Progenitor cell of endocrine pancreas (in vitro differentiated cells): ENCODE measurements at regions not wholly inside any gene's neighbourhood (a gene's known extent, or its start where the extent isn't known, plus 50 kb on each side); places are given as distances from the start of the nearest gene placed in this dataset.
"Not testable (repeated sequence)": the region's sequence is repeated elsewhere in the genome, so short reads cannot be mapped to it uniquely, and the experiment has no call there.

ENCODE experiments used
- DNase-seq: peaks from one replicate; pipeline ENCODE4 v3.0.0; 2021; ENCODE audit warnings: low spot score; ENCODE audit not compliant: unreplicated experiment
- H3K27ac Mint-ChIP-seq: 2 replicates; pipeline ENCODE4 v1.8.0; 2021; ENCODE audit warnings: mild to moderate bottlenecking, moderate library complexity, mixed read lengths
- H3K27me3 Mint-ChIP-seq: 2 replicates; pipeline ENCODE4 v1.8.0; 2021; ENCODE audit warnings: mixed read lengths
- H3K36me3 Mint-ChIP-seq: 2 replicates; pipeline ENCODE4 v1.8.0; 2022; ENCODE audit warnings: mixed read lengths; ENCODE audit not compliant: insufficient read depth
- H3K4me1 Mint-ChIP-seq: 2 replicates; pipeline ENCODE4 v1.8.0; 2021; ENCODE audit warnings: low read depth, mixed read lengths
- H3K4me3 Mint-ChIP-seq: 2 replicates; pipeline ENCODE4 v1.8.0; 2021; ENCODE audit warnings: low read depth, mild to moderate bottlenecking, moderate library complexity, mixed read lengths
- H3K9me3 Mint-ChIP-seq: 2 replicates; pipeline ENCODE4 v1.8.0; 2021; ENCODE audit warnings: low read depth, mixed read lengths
- TF ChIP-seq, protein P1 (sequence below): fragments of 200-600 bp; sonication (generic); IDR thresholded peaks from one replicate; pipeline ENCODE4 v1.5.0; 2021; ENCODE audit warnings: antibody characterized with exemption, mild to moderate bottlenecking; ENCODE audit not compliant: unreplicated experiment

DNA sequence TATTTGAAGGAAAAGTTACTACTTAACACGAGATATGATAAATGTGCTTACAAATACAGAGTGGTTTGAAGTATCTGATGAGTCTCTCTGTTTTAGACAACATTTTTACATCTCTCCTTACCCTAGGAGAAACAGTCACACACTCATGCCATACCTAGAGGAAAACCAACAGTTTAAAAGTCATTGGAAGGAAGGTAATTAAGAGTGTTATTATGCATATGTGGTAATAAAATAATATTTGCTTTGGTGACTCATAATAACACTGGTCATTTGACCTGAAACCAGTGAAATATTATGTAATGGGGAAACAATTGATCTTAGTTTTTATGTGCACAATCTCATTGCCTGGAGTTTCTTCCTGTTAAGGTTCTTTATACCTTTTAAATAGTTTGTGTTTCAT is 136.9 kb upstream of the SOX21 start:
- H3K4me1 Mint-ChIP-seq: no peaks in the 10 kb centered on the region
- H3K27me3 Mint-ChIP-seq: no peaks in the 10 kb centered on the region
- no peak overlapping the region for H3K27ac Mint-ChIP-seq
- H3K4me3 Mint-ChIP-seq: no peak overlapping the region
- TF ChIP-seq, protein P1, sequence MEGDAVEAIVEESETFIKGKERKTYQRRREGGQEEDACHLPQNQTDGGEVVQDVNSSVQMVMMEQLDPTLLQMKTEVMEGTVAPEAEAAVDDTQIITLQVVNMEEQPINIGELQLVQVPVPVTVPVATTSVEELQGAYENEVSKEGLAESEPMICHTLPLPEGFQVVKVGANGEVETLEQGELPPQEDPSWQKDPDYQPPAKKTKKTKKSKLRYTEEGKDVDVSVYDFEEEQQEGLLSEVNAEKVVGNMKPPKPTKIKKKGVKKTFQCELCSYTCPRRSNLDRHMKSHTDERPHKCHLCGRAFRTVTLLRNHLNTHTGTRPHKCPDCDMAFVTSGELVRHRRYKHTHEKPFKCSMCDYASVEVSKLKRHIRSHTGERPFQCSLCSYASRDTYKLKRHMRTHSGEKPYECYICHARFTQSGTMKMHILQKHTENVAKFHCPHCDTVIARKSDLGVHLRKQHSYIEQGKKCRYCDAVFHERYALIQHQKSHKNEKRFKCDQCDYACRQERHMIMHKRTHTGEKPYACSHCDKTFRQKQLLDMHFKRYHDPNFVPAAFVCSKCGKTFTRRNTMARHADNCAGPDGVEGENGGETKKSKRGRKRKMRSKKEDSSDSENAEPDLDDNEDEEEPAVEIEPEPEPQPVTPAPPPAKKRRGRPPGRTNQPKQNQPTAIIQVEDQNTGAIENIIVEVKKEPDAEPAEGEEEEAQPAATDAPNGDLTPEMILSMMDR: no peak
- no peaks in the 10 kb centered on the region for H3K36me3 Mint-ChIP-seq
- H3K9me3 Mint-ChIP-seq: peaks cover 10% of the 10 kb centered on the region
- DNase-seq: no peak

DNA sequence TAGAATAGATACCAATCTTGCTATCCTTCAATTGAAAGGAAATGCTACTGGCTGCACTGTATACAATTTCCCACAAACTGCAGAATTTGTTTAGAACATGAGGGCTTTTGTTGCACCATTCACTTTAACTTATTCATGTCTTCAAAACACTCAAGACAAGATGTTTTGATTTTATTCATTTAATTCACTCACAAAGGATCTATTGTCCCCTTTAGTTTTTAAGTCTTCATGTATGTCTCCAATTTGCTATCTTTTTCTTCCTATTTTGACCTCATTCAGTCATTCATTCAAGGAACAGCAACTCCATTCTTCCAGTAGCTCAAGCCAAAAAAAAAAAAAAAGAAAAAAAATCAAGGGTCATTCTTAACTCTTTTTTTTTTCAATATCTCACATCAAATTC is 130.6 kb upstream of the SOX21 start:
- Mint-ChIP-seq H3K4me1 (no peaks in the 10 kb centered on the region), H3K4me3 (no peak overlapping the region), H3K27ac (no peak overlapping the region), H3K9me3 (peaks cover 12% of the 10 kb centered on the region), H3K27me3 (no peaks in the 10 kb centered on the region), H3K36me3 (peaks cover 2% of the 10 kb centered on the region)
- TF ChIP-seq, protein P1: no peak
- DNase-seq: no peak

GRCh38 chr13:94837056-94837455 is 124.7 kb upstream of the SOX21 start:
- H3K36me3 Mint-ChIP-seq, H3K27me3 Mint-ChIP-seq, H3K27ac Mint-ChIP-seq, H3K4me3 Mint-ChIP-seq, H3K4me1 Mint-ChIP-seq, DNase-seq: not testable (repeated sequence)
- peaks cover 28% of the 10 kb centered on the region for H3K9me3 Mint-ChIP-seq

GRCh38 chr13:94829837-94830365 is 117.6 kb upstream of the SOX21 start:
- no peak for DNase-seq
- Mint-ChIP-seq H3K27me3 (no peaks in the 10 kb centered on the region), H3K36me3 (no peaks in the 10 kb centered on the region), H3K9me3 (peaks cover under 1% of the 10 kb centered on the region), H3K4me3 (no peak overlapping the region), H3K27ac (peak overlapping the region; percentile 75), H3K4me1 (peaks cover 34% of the 10 kb centered on the region)
- TF ChIP-seq, protein P1: no peak

- H3K36me3 Mint-ChIP-seq: no peaks in the 10 kb centered on the region
- DNase-seq: no peak
- peaks cover 34% of the 10 kb centered on the region for H3K4me1 Mint-ChIP-seq
- no peaks in the 10 kb centered on the region for H3K9me3 Mint-ChIP-seq
- H3K4me3 Mint-ChIP-seq: peak overlapping the region; percentile 27
- TF ChIP-seq, protein P1: no peak
- H3K27me3 Mint-ChIP-seq: peaks cover 3% of the 10 kb centered on the region
- H3K27ac Mint-ChIP-seq: peak overlapping the region; percentile 75
These were observed 117.0 kb upstream of the SOX21 start for GRCh38 chr13:94829185-94829836.

- H3K36me3 Mint-ChIP-seq: no peaks in the 10 kb centered on the region
- DNase-seq: no peak
- no peak overlapping the region for H3K4me3 Mint-ChIP-seq
- TF ChIP-seq, protein P1: no peak
- no peaks in the 10 kb centered on the region for H3K9me3 Mint-ChIP-seq
- H3K27ac Mint-ChIP-seq: peak overlapping the region; percentile 33
- peaks cover 34% of the 10 kb centered on the region for H3K4me1 Mint-ChIP-seq
- peaks cover 3% of the 10 kb centered on the region for H3K27me3 Mint-ChIP-seq
These were observed 115.2 kb upstream of the SOX21 start for GRCh38 chr13:94827566-94827965.
